SK-N-SH (cell line): ENCODE measurements at regions not wholly inside any gene's neighbourhood (a gene's known extent, or its start where the extent isn't known, plus 50 kb on each side); places are given as distances from the start of the nearest gene placed in this dataset.

Experiments
- CTCF ChIA-PET: fragments of 300-600, 350-600 bp; formaldehyde crosslinking; extraction: SDS; loops from one replicate; lab custom pipeline; 2021; lab: Yijun Ruan, JAX
- POLR2A ChIA-PET: fragments of 350-600 bp; sonication (Branson Sonifier 250); formaldehyde crosslinking; extraction: SDS; loops from one replicate; lab custom pipeline; 2020; ENCODE audit warnings: antibody characterized with exemption, inconsistent platforms; lab: Yijun Ruan, JAX
- DNase-seq: peaks from one replicate; pipeline ENCODE4 v3.0.0; 2012
- H2AFZ ChIP-seq: fragments of 200-600 bp; sonication (generic); 2 replicates; pipeline ENCODE4 v1.8.1; 2016; ENCODE audit warnings: antibody characterized with exemption, mild to moderate bottlenecking, low read depth
- H3F3A ChIP-seq: fragments of 200-600 bp; sonication (generic); replicated peaks from 2 replicates; pipeline ENCODE3; 2016; ENCODE audit warnings: antibody characterized with exemption, mild to moderate bottlenecking; ENCODE audit not compliant: insufficient read depth
- H3K27ac ChIP-seq, 2 experiments: fragments of 200-500 bp in 1 of 2; fragments of 200-600 bp in 1 of 2; sonication (Bioruptor generic) in 1 of 2; sonication (generic), shearing (Covaris generic) in 1 of 2; 2 replicates each; pipeline versions ENCODE4 v1.5.1 to v1.6.1; 2014 to 2016; ENCODE audit warnings: low read depth in 2 of 2, inconsistent platforms in 1 of 2, low read length in 1 of 2, mild to moderate bottlenecking in 1 of 2, mixed read lengths in 1 of 2
- H3K27me3 ChIP-seq: fragments of 200-600 bp; sonication (generic), shearing (Covaris generic); 2 replicates; pipeline ENCODE4 v1.6.1; 2016; ENCODE audit warnings: mixed run types; ENCODE audit not compliant: insufficient read depth
- H3K36me3 ChIP-seq, 2 experiments: fragments of 200-500 bp in 1 of 2; fragments of 200-600 bp in 1 of 2; sonication (Bioruptor generic) in 1 of 2; sonication (generic) in 1 of 2; replicated peaks in 1 of 2; 2 replicates each; pipeline versions ENCODE3 to v1.5.1; 2014 to 2016; ENCODE audit warnings: low read length in 1 of 2, mild to moderate bottlenecking in 1 of 2; ENCODE audit not compliant: insufficient read depth in 2 of 2, control insufficient read depth in 1 of 2
- H3K4me1 ChIP-seq, 2 experiments: fragments of 200-500 bp in 1 of 2; fragments of 200-600 bp in 1 of 2; sonication (Bioruptor generic) in 1 of 2; sonication (generic), shearing (Covaris generic) in 1 of 2; 2 replicates each; pipeline versions ENCODE4 v1.5.1 to v1.6.1; 2014 to 2016; ENCODE audit warnings: low read depth in 1 of 2, low read length in 1 of 2, mixed run types in 1 of 2; ENCODE audit not compliant: insufficient read depth in 2 of 2, control insufficient read depth in 1 of 2
- H3K4me2 ChIP-seq: fragments of 200-600 bp; sonication (generic), shearing (Covaris generic); 2 replicates; pipeline ENCODE4 v1.6.1; 2017; ENCODE audit warnings: mixed run types
- H3K4me3 ChIP-seq, 2 experiments: fragments of 200-500 bp in 1 of 2; fragments of 200-600 bp in 1 of 2; sonication (Bioruptor generic) in 1 of 2; sonication (generic), shearing (Covaris generic) in 1 of 2; 2 replicates each; pipeline versions ENCODE4 v1.5.1 to v1.8.1; 2014 to 2016; ENCODE audit warnings: low read depth in 2 of 2, inconsistent platforms in 1 of 2, low read length in 1 of 2, mild to moderate bottlenecking in 1 of 2, mixed read lengths in 1 of 2, moderate library complexity in 1 of 2
- H3K79me2 ChIP-seq: fragments of 200-600 bp; sonication (generic); 2 replicates; pipeline ENCODE4 v1.8.1; 2017; ENCODE audit warnings: mild to moderate bottlenecking; ENCODE audit not compliant: insufficient read depth
- H3K9ac ChIP-seq: fragments of 200-600 bp; sonication (generic); 2 replicates; pipeline ENCODE4 v1.6.1; 2017; ENCODE audit warnings: mixed run types
- H3K9me2 ChIP-seq: fragments of 200-600 bp; sonication (generic); 2 replicates; pipeline ENCODE4 v1.6.1; 2017; ENCODE audit warnings: mixed run types
- H3K9me3 ChIP-seq: fragments of 200-600 bp; sonication (generic); 2 replicates; pipeline ENCODE4 v1.6.1; 2017; ENCODE audit warnings: mixed run types, mild to moderate bottlenecking, moderate library complexity
- H4K20me1 ChIP-seq: fragments of 200-600 bp; sonication (generic); 2 replicates; pipeline ENCODE4 v1.6.1; 2017; ENCODE audit warnings: mild to moderate bottlenecking, mixed run types; ENCODE audit not compliant: insufficient read depth
- CHD2 ChIP-seq: fragments of 150-350 bp; IDR thresholded peaks from 2 replicates; pipeline ENCODE4 v1.6.1; 2018; ENCODE audit warnings: low read length; ENCODE audit not compliant: partially characterized antibody
- ELF1 ChIP-seq: IDR thresholded peaks from 2 replicates; pipeline ENCODE4 v1.4.0; 2012
- EP300 ChIP-seq, 2 experiments: IDR thresholded peaks; 2 replicates each; pipeline versions ENCODE4 v1.4.0 to v1.6.1; 2012; ENCODE audit warnings: borderline replicate concordance in 1 of 2, low read depth in 1 of 2, low read length in 1 of 2
- FOXJ3 ChIP-seq: sonication (generic); formaldehyde crosslinking; IDR thresholded peaks from 2 replicates; pipeline ENCODE4 v1.5.1; 2020; ENCODE audit warnings: mild to moderate bottlenecking, missing genetic modification reagents
- FOXM1 ChIP-seq: IDR thresholded peaks from 2 replicates; pipeline ENCODE4 v1.4.0; 2012; ENCODE audit warnings: low read depth, mild to moderate bottlenecking
- GATA2 ChIP-seq: sonication (generic); formaldehyde crosslinking; IDR thresholded peaks from 2 replicates; pipeline ENCODE4 v1.5.0; 2020; ENCODE audit warnings: mild to moderate bottlenecking, missing genetic modification reagents
- NFIC ChIP-seq: IDR thresholded peaks from 2 replicates; pipeline ENCODE4 v1.4.0; 2012; ENCODE audit warnings: borderline replicate concordance
- NRF1 ChIP-seq: IDR thresholded peaks from 2 replicates; pipeline ENCODE4 v1.6.1; 2012; ENCODE audit warnings: low read depth, mild to moderate bottlenecking, low read length
- RCOR1 ChIP-seq: fragments of 150-350 bp; IDR thresholded peaks from 2 replicates; pipeline ENCODE4 v1.6.1; 2017; ENCODE audit warnings: antibody characterized with exemption, low read length
- REST ChIP-seq: IDR thresholded peaks from 2 replicates; pipeline ENCODE4 v1.6.1; 2012; ENCODE audit warnings: mild to moderate bottlenecking, low read depth, low read length, moderate library complexity
- RFX5 ChIP-seq: IDR thresholded peaks from 2 replicates; pipeline ENCODE4 v1.6.1; 2012; ENCODE audit warnings: mild to moderate bottlenecking, improper control_type of control experiment, low read length
- RXRA ChIP-seq: IDR thresholded peaks from 2 replicates; pipeline ENCODE4 v1.4.0; 2012; ENCODE audit warnings: low read depth, mild to moderate bottlenecking, borderline replicate concordance
- SMC3 ChIP-seq: IDR thresholded peaks from 2 replicates; pipeline ENCODE4 v1.6.1; 2012; ENCODE audit warnings: low read depth, low read length, improper control_type of control experiment
- TCF12 ChIP-seq: IDR thresholded peaks from 2 replicates; pipeline ENCODE4 v1.4.0; 2012
- USF2 ChIP-seq: fragments of 150-350 bp; IDR thresholded peaks from 2 replicates; pipeline ENCODE4 v1.6.1; 2017; ENCODE audit warnings: antibody characterized with exemption, low read length, low read depth, borderline replicate concordance
- YY1 ChIP-seq: IDR thresholded peaks from 2 replicates; pipeline ENCODE4 v1.4.0; 2012; ENCODE audit warnings: low read depth, mild to moderate bottlenecking
- WGBS: methylation state at CpG from one replicate; pipeline ENCODE4 v1.1.6; 2017; ENCODE audit warnings: low lambda C conversion rate; 5-methylcytosine and 5-hydroxymethylcytosine counted together
- TF ChIP-seq, protein P1 (sequence below): fragments of 150-350 bp; IDR thresholded peaks from 2 replicates; pipeline ENCODE4 v1.6.1; 2016; ENCODE audit warnings: mild to moderate bottlenecking, low read depth, low read length

- no peak for DNase-seq
- no peaks in the 10 kb centered on the region for H3K9me2 ChIP-seq
- TF ChIP-seq EP300 (IDR thresholded peaks at IDR 0.05; ENCODE audit: borderline replicate concordance in 1 of 2, low read depth in 1 of 2, low read length in 1 of 2), result no peak
- TF ChIP-seq, protein P1, sequence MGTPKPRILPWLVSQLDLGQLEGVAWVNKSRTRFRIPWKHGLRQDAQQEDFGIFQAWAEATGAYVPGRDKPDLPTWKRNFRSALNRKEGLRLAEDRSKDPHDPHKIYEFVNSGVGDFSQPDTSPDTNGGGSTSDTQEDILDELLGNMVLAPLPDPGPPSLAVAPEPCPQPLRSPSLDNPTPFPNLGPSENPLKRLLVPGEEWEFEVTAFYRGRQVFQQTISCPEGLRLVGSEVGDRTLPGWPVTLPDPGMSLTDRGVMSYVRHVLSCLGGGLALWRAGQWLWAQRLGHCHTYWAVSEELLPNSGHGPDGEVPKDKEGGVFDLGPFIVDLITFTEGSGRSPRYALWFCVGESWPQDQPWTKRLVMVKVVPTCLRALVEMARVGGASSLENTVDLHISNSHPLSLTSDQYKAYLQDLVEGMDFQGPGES, result no peak
- TF ChIP-seq CHD2, result no peak
- TF ChIP-seq SMC3, result no peak
- TF ChIP-seq FOXM1, result no peak
- WGBS, result 43% methylated on average over 15 of the region's 15 CpGs
- CTCF ChIA-PET, result no interaction called here
- H3F3A ChIP-seq, result no peaks in the 10 kb centered on the region
- H3K9ac ChIP-seq, result no peak overlapping the region
- no peaks in the 10 kb centered on the region for H3K36me3 ChIP-seq
- H2AFZ ChIP-seq, result no peak overlapping the region
- POLR2A ChIA-PET, result no interaction called here
- no peaks in the 10 kb centered on the region; the same call in 1 of the 2 replicates for H3K27me3 ChIP-seq
- H3K9me3 ChIP-seq, result no peaks in the 10 kb centered on the region
- H3K4me2 ChIP-seq, result no peak overlapping the region
- no peaks in the 10 kb centered on the region for H4K20me1 ChIP-seq
- no peak overlapping the region for H3K27ac ChIP-seq
- H3K4me3 ChIP-seq, result no peak overlapping the region
- H3K79me2 ChIP-seq, result no peaks in the 10 kb centered on the region
- H3K4me1 ChIP-seq, result no peaks in the 10 kb centered on the region
Measured at GRCh38 chr5:39740404-39740803, 315.6 kb upstream of the DAB2 start.

GRCh38 chr5:39732166-39732565 lies 307.4 kb upstream of the DAB2 start:
- no peak for DNase-seq
- Histone ChIP-seq H3K79me2 (no peaks in the 10 kb centered on the region), H3K4me1 (no peaks in the 10 kb centered on the region), H3K4me2 (no peak overlapping the region), H3K36me3 (no peaks in the 10 kb centered on the region), H3K4me3 (no peak overlapping the region), H3K9me3 (no peaks in the 10 kb centered on the region), H3K27ac (no peak overlapping the region), H3F3A (no peaks in the 10 kb centered on the region), H3K27me3 (no peaks in the 10 kb centered on the region), H3K9me2 (no peaks in the 10 kb centered on the region), H4K20me1 (no peaks in the 10 kb centered on the region), H3K9ac (no peak overlapping the region), H2AFZ (no peak overlapping the region)
- no peak for TF ChIP-seq REST
- no peak for TF ChIP-seq NFIC
- TF ChIP-seq ELF1, result no peak
- TF ChIP-seq GATA2 (CRISPR knock-in tag), result no peak
- TF ChIP-seq NRF1, result no peak
- no peak for TF ChIP-seq RFX5
- no peak for TF ChIP-seq YY1
- TF ChIP-seq RXRA, result no peak
- TF ChIP-seq FOXJ3 (CRISPR knock-in tag), result no peak
- no peak for TF ChIP-seq USF2
- no peak for TF ChIP-seq TCF12
- no peak for TF ChIP-seq RCOR1
- ChIA-PET POLR2A (no interaction called here), CTCF (no interaction called here)
- WGBS, result 35% methylated on average over 5 of the region's 5 CpGs
